GM12878 (cell line): ENCODE measurements at regions not wholly inside any gene's neighbourhood (a gene's known extent, or its start where the extent isn't known, plus 50 kb on each side); places are given as distances from the start of the nearest gene placed in this dataset.

Experiments used
- ATAC-seq: fragments of 200-7000 bp; cut with Tn5 transposase; 3 replicates; pipeline ENCODE4 v1.9.1; 2020; ENCODE audit warnings: mild to moderate bottlenecking, moderate library complexity
- BruUV-seq: library from RNA; stranded (reverse); fragments of 400-500 nt; replicated peaks from 2 replicates; lab custom pipeline; 2021; lab: Mats Ljungman, UMichigan
- CTCF ChIA-PET: fragments of 300-600 bp; sonication (Branson Sonifier 250); formaldehyde crosslinking; extraction: SDS; loops from one replicate; lab custom pipeline; 2021; ENCODE audit warnings: inconsistent platforms; lab: Yijun Ruan, JAX
- POLR2A ChIA-PET: fragments of 350-600 bp; formaldehyde crosslinking; extraction: SDS; loops from one replicate; lab custom pipeline; 2021; ENCODE audit warnings: inconsistent platforms; lab: Charles Lee
- RAD21 ChIA-PET: fragments of 300-600 bp; sonication (Branson Sonifier 250); formaldehyde crosslinking; loops from one replicate; lab custom pipeline; 2023; ENCODE audit warnings: antibody characterized with exemption; ENCODE audit not compliant: unreplicated experiment; lab: Charles Lee
- SMC1A ChIA-PET: fragments of 300-600 bp; sonication (Branson Sonifier 250); formaldehyde crosslinking; loops from one replicate; lab custom pipeline; 2023; ENCODE audit not compliant: unreplicated experiment, uncharacterized antibody; lab: Charles Lee
- DNase-seq: peaks from one replicate; pipeline ENCODE4 v3.0.0-alpha.2; 2011; ENCODE audit warnings: low read depth, low spot score
- FAIRE-seq: peaks from 3 replicates; lab custom pipeline; 2011; peaks lifted over from hg19 to GRCh38; lab: Jason Lieb, UNC
- H2AFZ ChIP-seq: 2 replicates; pipeline ENCODE4 v1.6.0; 2011; ENCODE audit warnings: low read depth, low read length, control low read depth; ENCODE audit not compliant: control insufficient read depth
- H3K27ac ChIP-seq: 2 replicates; pipeline ENCODE4 v1.5.1; 2011; ENCODE audit warnings: control low read depth; ENCODE audit not compliant: control insufficient read depth, insufficient read depth
- H3K27me3 ChIP-seq, 2 experiments: replicated peaks in 1 of 2; 2 replicates each; pipeline versions ENCODE4 v1.6.0 to v1.6.1; 2011; ENCODE audit warnings: low read length in 1 of 2; ENCODE audit not compliant: control insufficient read depth in 2 of 2, insufficient read depth in 2 of 2
- H3K36me3 ChIP-seq, 2 experiments: 2 replicates each; pipeline ENCODE4 v1.5.1; 2011; ENCODE audit warnings: low read length in 1 of 2; ENCODE audit not compliant: control insufficient read depth in 2 of 2, insufficient read depth in 2 of 2
- H3K4me1 ChIP-seq: 2 replicates; pipeline ENCODE4 v1.6.1; 2011; ENCODE audit warnings: mild to moderate bottlenecking, low read length, moderate library complexity, mixed read lengths; ENCODE audit not compliant: control insufficient read depth, insufficient read depth
- H3K4me2 ChIP-seq: 2 replicates; pipeline ENCODE4 v1.6.0; 2011; ENCODE audit warnings: control low read depth; ENCODE audit not compliant: control insufficient read depth, insufficient read depth
- H3K4me3 ChIP-seq: fragments of 200-600 bp; sonication (generic); 2 replicates; pipeline ENCODE4 v1.5.1; 2016
- H3K79me2 ChIP-seq: 2 replicates; pipeline ENCODE4 v1.6.0; 2011; ENCODE audit warnings: low read length; ENCODE audit not compliant: control insufficient read depth, insufficient read depth
- H3K9ac ChIP-seq: 2 replicates; pipeline ENCODE4 v1.8.0; 2011; ENCODE audit warnings: low read length, control low read depth, mixed read lengths; ENCODE audit not compliant: control insufficient read depth, insufficient read depth
- H3K9me3 ChIP-seq: replicated peaks from 3 replicates; pipeline ENCODE4 v1.5.1; 2011; ENCODE audit warnings: mild to moderate bottlenecking, low read length; ENCODE audit not compliant: control insufficient read depth, insufficient read depth
- H4K20me1 ChIP-seq: 2 replicates; pipeline ENCODE4 v1.6.0; 2011; ENCODE audit not compliant: control insufficient read depth, insufficient read depth
- ATF2 ChIP-seq: IDR thresholded peaks from 2 replicates; pipeline ENCODE4 v1.6.1; 2012; ENCODE audit warnings: low read length, inconsistent platforms
- CBFB ChIP-seq: IDR thresholded peaks from 2 replicates; pipeline ENCODE4 v1.6.1; 2016; ENCODE audit warnings: antibody characterized with exemption, low read depth
- KAT2A ChIP-seq: conservative IDR thresholded peaks from 2 replicates; pipeline ENCODE4 v1.6.1; 2011; ENCODE audit warnings: low read depth, low read length; ENCODE audit not compliant: control insufficient read depth
- KDM1A ChIP-seq: fragments of 200-600 bp; sonication (generic); IDR thresholded peaks from 2 replicates; pipeline ENCODE4 v1.6.1; 2016; ENCODE audit warnings: borderline replicate concordance
- MAX ChIP-seq: IDR thresholded peaks from 2 replicates; pipeline ENCODE4 v1.6.1; 2012; ENCODE audit warnings: low read depth, low read length, improper control_type of control experiment
- MEF2A ChIP-seq: IDR thresholded peaks from 2 replicates; pipeline ENCODE4 v1.6.1; 2011; ENCODE audit warnings: low read depth, mild to moderate bottlenecking, low read length, moderate library complexity; ENCODE audit not compliant: insufficient read depth
- NR2C2 ChIP-seq: IDR thresholded peaks from 2 replicates; pipeline ENCODE4 v1.6.1; 2011; ENCODE audit warnings: borderline replicate concordance, low read depth; ENCODE audit not compliant: control insufficient read depth, insufficient read length
- PAX5 ChIP-seq: IDR thresholded peaks from 2 replicates; pipeline ENCODE4 v1.6.1; 2011; ENCODE audit warnings: low read depth, low read length, borderline replicate concordance
- RFX5 ChIP-seq: IDR thresholded peaks from 2 replicates; pipeline ENCODE4 v1.6.1; 2011; ENCODE audit warnings: low read depth, low read length, improper control_type of control experiment
- SKIL ChIP-seq: fragments of 450-650 bp; IDR thresholded peaks from 2 replicates; pipeline ENCODE4 v1.6.1; 2017; ENCODE audit warnings: mild to moderate bottlenecking, low read depth, inconsistent platforms; ENCODE audit not compliant: poor library complexity, severe bottlenecking
- SUPT20H ChIP-seq: IDR thresholded peaks from 2 replicates; pipeline ENCODE4 v1.6.1; 2011; ENCODE audit warnings: low read depth, mild to moderate bottlenecking, low read length, moderate library complexity, borderline replicate concordance; ENCODE audit not compliant: control insufficient read depth
- TBL1XR1 ChIP-seq: IDR thresholded peaks from 2 replicates; pipeline ENCODE4 v1.6.1; 2012; ENCODE audit warnings: low read depth, low read length, improper control_type of control experiment
- TCF7 ChIP-seq: IDR thresholded peaks from 2 replicates; pipeline ENCODE4 v1.6.1; 2014; ENCODE audit warnings: antibody characterized with exemption, borderline replicate concordance
- ZNF687 ChIP-seq: fragments of 450-650 bp; IDR thresholded peaks from 2 replicates; pipeline ENCODE4 v1.6.1; 2017; ENCODE audit warnings: mild to moderate bottlenecking, moderate library complexity
- WGBS: methylation state at CpG from one replicate; pipeline ENCODE4 v1.1.6; 2016; ENCODE audit warnings: low lambda C conversion rate; ENCODE audit not compliant: insufficient replicate concordance, insufficient coverage; ENCODE audit errors: missing lambda C conversion rate; 5-methylcytosine and 5-hydroxymethylcytosine counted together
- in situ Hi-C: fragments of 300-500 bp; cut with MboI; formaldehyde crosslinking; loops from 9 replicates; pipeline ENCODE4 v1.14.3; 2018; ENCODE audit warnings: mixed read lengths
- intact Hi-C: fragments of 100-400 bp; cut with micrococcal nuclease; formaldehyde crosslinking; loops from one replicate; pipeline ENCODE4 v1.14.2; 2022; ENCODE audit not compliant: unreplicated experiment

GRCh38 chr18:61949946-61950345 is 57.1 kb upstream of the RNF152 start:
- H4K20me1 ChIP-seq: no peaks in the 10 kb centered on the region
- no peak overlapping the region for H2AFZ ChIP-seq
- TF ChIP-seq MEF2A (no peak), TBL1XR1 (no peak), ATF2 (no peak), KDM1A (no peak), MAX (no peak), TCF7 (no peak), CBFB (no peak), NR2C2 (no peak), SUPT20H (no peak), RFX5 (no peak), SKIL (no peak), PAX5 (no peak), ZNF687 (no peak), KAT2A (no peak)
- no peak overlapping the region for H3K4me3 ChIP-seq
- H3K4me2 ChIP-seq: no peak overlapping the region
- in situ Hi-C loops: no loop called here
- no peaks in the 10 kb centered on the region for H3K79me2 ChIP-seq
- DNase-seq: no peak
- H3K36me3 ChIP-seq: no peaks in the 10 kb centered on the region
- no peaks in the 10 kb centered on the region for H3K27me3 ChIP-seq
- H3K27ac ChIP-seq: no peak overlapping the region
- FAIRE-seq: no peak
- peaks cover 2% of the 10 kb centered on the region; the same call in 2 of the 3 replicates for H3K9me3 ChIP-seq
- BruUV-seq: no TSS peak
- ChIA-PET SMC1A (interaction anchor here (0.9 kb wide), 1 partner anchor 8 kb away, joined by 4 read pairs; no protein-coding TSS in a partner anchor), CTCF (no interaction called here), POLR2A (no interaction called here), RAD21 (interaction anchor here (0.5 to 1.6 kb wide), 2 partner anchors 23 to 575 kb away, joined by 3 read pairs; no protein-coding TSS in a partner anchor)
- H3K4me1 ChIP-seq: peaks cover 12% of the 10 kb centered on the region
- intact Hi-C loops: no loop called here
- WGBS: 50% methylated on average over 10 of the region's 10 CpGs
- no peak for ATAC-seq
- no peak overlapping the region for H3K9ac ChIP-seq
